K562 (cell line): ENCODE measurements at regions not wholly inside any gene's neighbourhood (a gene's known extent, or its start where the extent isn't known, plus 50 kb on each side); places are given as distances from the start of the nearest gene placed in this dataset.

Experiments
- ATAC-seq: fragments of 200-7000 bp; cut with Tn5 transposase; 3 replicates; pipeline ENCODE4 v1.9.1; 2020; ENCODE audit warnings: moderate library complexity
- BruUV-seq: library from RNA; stranded (reverse); fragments of 400-500 nt; replicated peaks from 2 replicates; lab custom pipeline; 2021; lab: Mats Ljungman, UMichigan
- CTCF ChIA-PET: fragments of 300-600 bp; formaldehyde crosslinking; extraction: SDS; loops from one replicate; lab custom pipeline; 2021; ENCODE audit warnings: low intra/inter-chr PET ratio; lab: Yijun Ruan, JAX
- POLR2A ChIA-PET: fragments of 300-600, 350-650 bp; sonication (Branson Sonifier 250); formaldehyde crosslinking; extraction: SDS; loops from one replicate; lab custom pipeline; 2021; ENCODE audit warnings: antibody characterized with exemption, inconsistent platforms; lab: Yijun Ruan, JAX
- DNase-seq, 4 experiments: peaks; one replicate each; pipeline versions ENCODE4 v3.0.0 to v3.0.0-alpha.2; 2011 to 2018; ENCODE audit warnings: low spot score in 3 of 4, mixed read lengths in 3 of 4; ENCODE audit errors: extremely low read depth in 1 of 4
- FAIRE-seq: peaks from 2 replicates; lab custom pipeline; 2011; peaks lifted over from hg19 to GRCh38; lab: Jason Lieb, UNC
- H2AFZ ChIP-seq: 2 replicates; pipeline ENCODE4 v1.6.0; 2011; ENCODE audit warnings: low read depth, low read length, control low read depth, inconsistent platforms
- H3K27ac ChIP-seq: fragments of 200-600 bp; 3 replicates; pipeline ENCODE4 v1.8.0; 2011; ENCODE audit warnings: low read depth, mild to moderate bottlenecking, control low read depth, inconsistent platforms, low read length, moderate library complexity, mixed read lengths; ENCODE audit errors: extremely low read depth
- H3K27me3 ChIP-seq, 2 experiments: fragments of 300-600 bp in 1 of 2; 2 replicates in 1 of 2; 3 replicates in 1 of 2; pipeline versions ENCODE4 v1.6.0 to v1.8.0; 2011; ENCODE audit warnings: inconsistent platforms in 2 of 2, low read length in 2 of 2, mild to moderate bottlenecking in 1 of 2, mixed read lengths in 1 of 2, moderate library complexity in 1 of 2; ENCODE audit not compliant: control insufficient read depth in 2 of 2, insufficient read depth in 2 of 2
- H3K36me3 ChIP-seq: fragments of 300-600 bp; 3 replicates; pipeline ENCODE4 v1.8.0; 2011; ENCODE audit warnings: mild to moderate bottlenecking, low read length, inconsistent platforms; ENCODE audit not compliant: control insufficient read depth, insufficient read depth
- H3K4me1 ChIP-seq, 2 experiments: fragments of 200-600 bp in 1 of 2; replicated peaks in 1 of 2; 2 replicates in 1 of 2; 3 replicates in 1 of 2; pipeline versions ENCODE4 v1.5.1 to v1.8.0; 2011; ENCODE audit warnings: inconsistent platforms in 2 of 2, low read length in 2 of 2, mild to moderate bottlenecking in 1 of 2, mixed read lengths in 1 of 2, moderate library complexity in 1 of 2; ENCODE audit not compliant: control insufficient read depth in 2 of 2, insufficient read depth in 2 of 2
- H3K4me2 ChIP-seq: 2 replicates; pipeline ENCODE4 v1.6.1; 2011; ENCODE audit warnings: low read length, control low read depth, inconsistent platforms, mixed read lengths; ENCODE audit not compliant: insufficient read depth
- H3K4me3 ChIP-seq: fragments of 200-600 bp; sonication (generic), shearing (Covaris generic); 2 replicates; pipeline ENCODE4 v1.5.1; 2016; ENCODE audit warnings: control low read depth, inconsistent platforms
- H3K79me2 ChIP-seq: fragments of 200-600 bp; 3 replicates; pipeline ENCODE4 v1.8.0; 2011; ENCODE audit warnings: low read length, inconsistent platforms; ENCODE audit not compliant: control insufficient read depth, insufficient read depth
- H3K9ac ChIP-seq, 2 experiments: 2 replicates each; pipeline versions ENCODE4 v1.6.0 to v1.6.1; 2011; ENCODE audit warnings: low read depth in 2 of 2, low read length in 2 of 2, control low read depth in 1 of 2, inconsistent platforms in 1 of 2, mild to moderate bottlenecking in 1 of 2, mixed read lengths in 1 of 2; ENCODE audit not compliant: insufficient read depth in 1 of 2
- H3K9me1 ChIP-seq: one replicate; pipeline ENCODE4 v1.6.0; 2011; ENCODE audit warnings: inconsistent platforms, mild to moderate bottlenecking, low read length, moderate library complexity; ENCODE audit not compliant: control insufficient read depth, insufficient read depth
- H3K9me3 ChIP-seq: replicated peaks from 2 replicates; pipeline ENCODE4 v1.5.1; 2011; ENCODE audit warnings: low read depth, low read length, inconsistent platforms; ENCODE audit not compliant: control insufficient read depth, insufficient read depth
- H4K20me1 ChIP-seq: replicated peaks from 2 replicates; pipeline ENCODE4 v1.6.1; 2011; ENCODE audit warnings: low read length, inconsistent platforms, mixed read lengths; ENCODE audit not compliant: control insufficient read depth, insufficient read depth
- RBM14 ChIP-seq: fragments of 200-400 bp; formaldehyde crosslinking; IDR thresholded peaks from 2 replicates; pipeline ENCODE4 v1.6.1; 2018; ENCODE audit warnings: low read depth, mild to moderate bottlenecking, low read length, moderate library complexity, borderline replicate concordance; ENCODE audit not compliant: insufficient read depth
- TRIM28 ChIP-seq: fragments of 450-650 bp; IDR thresholded peaks from 2 replicates; pipeline ENCODE4 v1.6.1; 2017
- ZNF197 ChIP-seq: fragments of 200-800 bp; sonication (Bioruptor generic); IDR thresholded peaks from 2 replicates; pipeline ENCODE4 v1.6.1; 2016; ENCODE audit warnings: low read depth, missing genetic modification characterization, missing compliant biosample characterization
- ZNF830 ChIP-seq: fragments of 250-450 bp; sonication (Bioruptor Pico); IDR thresholded peaks from 2 replicates; pipeline ENCODE4 v1.5.0; 2021; ENCODE audit warnings: mild to moderate bottlenecking
- WGBS: fragments of 100-300 bp; shearing (Covaris generic); methylation state at CpG from one replicate; pipeline ENCODE4 v1.1.6; 2016; ENCODE audit warnings: low coverage, mixed read lengths; ENCODE audit not compliant: insufficient coverage; ENCODE audit errors: missing lambda C conversion rate; 5-methylcytosine and 5-hydroxymethylcytosine counted together
- in situ Hi-C: fragments of 300-500 bp; cut with MboI; formaldehyde crosslinking; loops from 4 replicates; pipeline ENCODE4 v1.15.0; 2018; ENCODE audit warnings: inconsistent platforms, mixed read lengths
- intact Hi-C: fragments of 100-400 bp; cut with micrococcal nuclease; formaldehyde crosslinking; loops from 2 replicates; pipeline ENCODE4 v1.14.2; 2022
- TF ChIP-seq, protein P1 (sequence below): fragments of 250-450 bp; sonication (Bioruptor Pico); IDR thresholded peaks from 2 replicates; pipeline ENCODE4 v1.4.0; 2020

DNA sequence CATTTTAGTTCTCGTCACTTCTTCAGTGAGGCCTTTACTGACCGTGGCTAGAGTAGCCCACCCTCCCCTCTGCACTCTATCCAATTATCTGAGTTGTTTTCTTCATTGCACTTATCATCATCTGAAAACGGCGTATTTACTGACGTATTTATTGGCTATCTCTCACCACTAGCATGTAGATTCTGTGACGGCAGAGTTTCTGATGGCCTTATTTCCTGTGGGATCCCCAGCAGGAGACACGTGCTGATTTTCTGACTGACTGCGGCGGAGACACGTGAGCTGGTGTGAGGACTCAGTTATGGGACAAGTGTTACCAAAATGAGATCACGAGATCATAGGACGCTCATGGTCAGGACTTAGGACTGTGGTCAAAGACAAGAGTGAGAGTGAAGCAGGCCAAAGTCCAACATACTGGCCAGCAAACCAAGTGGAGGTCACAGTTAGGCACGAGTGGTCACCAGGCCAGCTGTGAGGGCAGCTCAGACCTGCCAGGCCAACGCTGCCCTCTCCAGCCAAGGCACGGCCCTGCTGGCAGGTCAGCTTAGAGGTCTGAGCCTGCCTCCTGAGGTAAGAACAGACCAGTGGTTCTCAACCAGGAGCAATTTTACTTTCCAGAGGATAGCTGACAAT is 50.6 kb upstream of the BNIP2 start:
- intact Hi-C loops = loop anchor here (5.0 kb wide), 1 partner anchor 47 kb away; no protein-coding TSS in a partner anchor

More for the DNA sequence above, 50.6 kb upstream of the BNIP2 start:
- ATAC-seq (no peak), FAIRE-seq (no peak), DNase-seq (no peak)
- in situ Hi-C loops = no loop called here
- Histone ChIP-seq H3K27ac (no peak overlapping the region), H3K4me3 (no peak overlapping the region), H3K9ac (no peak overlapping the region), H3K4me1 (no peaks in the 10 kb centered on the region), H3K4me2 (no peak overlapping the region), H4K20me1 (no peaks in the 10 kb centered on the region), H3K27me3 (peaks cover 13 to 21% of the 10 kb centered on the region in 2 experiments; a peak in 4 of 5 replicates), H3K9me3 (no peaks in the 10 kb centered on the region), H3K9me1 (no peaks in the 10 kb centered on the region), H3K79me2 (no peaks in the 10 kb centered on the region), H3K36me3 (no peaks in the 10 kb centered on the region), H2AFZ (0 out of 2 replicates have a peak overlapping the region, but pooled peaks have one; percentile 4)
- no peak for TF ChIP-seq TRIM28
- TF ChIP-seq ZNF830 (CRISPR knock-in tag) = no peak
- TF ChIP-seq ZNF197 (CRISPR knock-in tag) = no peak
- no peak for TF ChIP-seq RBM14
- TF ChIP-seq, protein P1, sequence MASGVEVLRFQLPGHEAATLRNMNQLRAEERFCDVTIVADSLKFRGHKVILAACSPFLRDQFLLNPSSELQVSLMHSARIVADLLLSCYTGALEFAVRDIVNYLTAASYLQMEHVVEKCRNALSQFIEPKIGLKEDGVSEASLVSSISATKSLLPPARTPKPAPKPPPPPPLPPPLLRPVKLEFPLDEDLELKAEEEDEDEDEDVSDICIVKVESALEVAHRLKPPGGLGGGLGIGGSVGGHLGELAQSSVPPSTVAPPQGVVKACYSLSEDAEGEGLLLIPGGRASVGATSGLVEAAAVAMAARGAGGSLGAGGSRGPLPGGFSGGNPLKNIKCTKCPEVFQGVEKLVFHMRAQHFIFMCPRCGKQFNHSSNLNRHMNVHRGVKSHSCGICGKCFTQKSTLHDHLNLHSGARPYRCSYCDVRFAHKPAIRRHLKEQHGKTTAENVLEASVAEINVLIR (CRISPR knock-in tag) = no peak
- CTCF ChIA-PET = no interaction called here
- WGBS = 2% methylated on average over 15 of the region's 15 CpGs
- BruUV-seq = no TSS peak
- POLR2A ChIA-PET = interaction anchor here (1.7 kb wide), 1 partner anchor 8 kb away, joined by 6 read pairs; no protein-coding TSS in a partner anchor
